AG08395 (cell line): ENCODE measurements at regions not wholly inside any gene's neighbourhood (a gene's known extent, or its start where the extent isn't known, plus 50 kb on each side); places are given as distances from the start of the nearest gene placed in this dataset.

Experiments
- DNase-seq: peaks from one replicate; pipeline ENCODE4 v3.0.0; 2012; ENCODE audit warnings: mixed read lengths, low spot score

- no peak for DNase-seq
Observed at GRCh38 chr3:11089931-11090330, 64.4 kb upstream of the HRH1 start.

GRCh38 chr3:11090551-11090950 is 63.7 kb upstream of the HRH1 start:
- no peak for DNase-seq

- DNase-seq = no peak
Observed at GRCh38 chr3:11091088-11091590, 63.2 kb upstream of the HRH1 start.

- no peak for DNase-seq
Observed at GRCh38 chr3:11091791-11092190, 62.5 kb upstream of the HRH1 start.

GRCh38 chr3:11093823-11094340 is 60.4 kb upstream of the HRH1 start:
- DNase-seq = no peak

- no peak for DNase-seq
Observed at GRCh38 chr3:11095932-11096265, 58.4 kb upstream of the HRH1 start.

GRCh38 chr3:11096266-11097139 is 57.8 kb upstream of the HRH1 start:
- peak; percentile 95 for DNase-seq

- DNase-seq = no peak
Observed at GRCh38 chr3:11099306-11099705, 55.0 kb upstream of the HRH1 start.
